Stimulated activated CD4-positive, alpha-beta T cell treated with anti-CD3 and anti-CD28 coated beads, Interleukin-12 subunit alpha, Interleukin-12 subunit beta, amount 100 ng/mL, for 4 hours (primary cell): ENCODE measurements at regions not wholly inside any gene's neighbourhood (a gene's known extent, or its start where the extent isn't known, plus 50 kb on each side); places are given as distances from the start of the nearest gene placed in this dataset.
"Not testable (repeated sequence)": the region's sequence is repeated elsewhere in the genome, so short reads cannot be mapped to it uniquely, and the experiment has no call there.

Experiments used
- DNase-seq: peaks from one replicate; pipeline ENCODE4 v3.0.0-alpha.2; 2020

- DNase-seq = no peak
Observed at GRCh38 chr1:228546541-228547463, 59.6 kb downstream of the RNF187 start.

DNA sequence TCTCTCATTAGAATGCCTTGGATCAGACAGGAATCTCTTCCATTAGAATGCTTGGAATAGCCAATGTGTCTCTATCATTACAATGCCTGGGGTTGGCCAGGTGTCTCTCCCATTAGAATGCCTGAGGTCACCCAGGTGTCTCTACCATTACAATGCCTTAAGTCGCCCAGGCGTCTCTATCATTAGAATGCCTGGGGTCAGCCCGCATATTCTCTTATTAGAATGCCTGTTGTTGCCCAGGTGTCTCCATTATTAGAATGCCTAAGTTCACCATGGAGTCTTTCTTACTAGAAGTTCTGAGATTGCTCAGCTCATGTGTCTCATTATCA is 60.2 kb downstream of the RNF187 start:
- no peak for DNase-seq

GRCh38 chr1:228548788-228549187 is 61.6 kb downstream of the RNF187 start:
- DNase-seq = no peak

DNA sequence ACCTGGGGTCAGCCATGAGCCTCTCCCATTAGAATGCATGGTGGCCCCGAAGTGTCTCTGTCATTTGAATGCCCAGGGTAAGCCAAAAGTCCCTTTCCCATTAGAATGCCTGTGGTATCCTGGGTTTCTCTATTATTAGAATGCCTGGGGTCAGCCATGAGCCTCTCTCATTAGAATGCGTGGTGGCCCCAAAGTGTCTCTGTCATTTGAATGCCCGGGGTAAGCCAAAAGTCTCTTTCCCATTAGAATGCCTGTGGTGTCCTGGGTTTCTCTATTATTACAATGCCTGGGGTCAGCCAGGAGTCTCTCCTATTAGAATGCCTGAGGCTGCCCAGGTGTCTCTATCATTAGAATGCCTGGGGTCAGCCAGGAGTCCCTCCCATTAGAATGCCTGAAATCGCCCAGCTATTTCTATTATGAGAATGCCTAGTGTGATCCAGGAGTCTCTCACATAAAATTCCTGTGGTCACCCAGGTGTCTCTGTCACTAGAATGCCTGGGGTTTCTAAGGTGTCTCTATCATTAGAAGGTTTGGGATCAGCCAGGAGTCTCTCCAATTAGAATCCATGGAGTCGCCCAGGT is 65.5 kb downstream of the RNF187 start:
- no peak for DNase-seq

DNA sequence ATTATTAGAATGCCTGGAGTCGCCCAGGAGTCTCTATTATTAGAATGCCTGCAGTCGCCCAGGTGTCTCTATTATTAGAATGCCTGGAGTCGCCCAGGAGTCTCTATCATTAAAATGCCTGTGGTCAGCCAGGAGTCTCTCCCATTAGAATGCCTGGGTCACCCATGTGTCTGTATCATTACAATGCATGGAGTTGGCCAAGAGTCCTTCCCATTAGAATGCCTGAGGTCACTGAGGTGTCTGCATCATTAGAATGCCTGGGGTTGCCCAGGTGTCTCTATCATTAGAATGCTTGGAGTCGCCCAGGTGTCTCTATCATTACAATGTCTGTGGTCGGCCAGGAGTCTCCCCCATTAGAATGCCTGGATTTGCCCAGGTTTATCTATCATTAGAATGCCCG is 66.9 kb downstream of the RNF187 start:
- no peak for DNase-seq

- DNase-seq = peak; percentile 11
Observed at GRCh38 chr1:228555074-228555994, 68.2 kb downstream of the RNF187 start.

DNA sequence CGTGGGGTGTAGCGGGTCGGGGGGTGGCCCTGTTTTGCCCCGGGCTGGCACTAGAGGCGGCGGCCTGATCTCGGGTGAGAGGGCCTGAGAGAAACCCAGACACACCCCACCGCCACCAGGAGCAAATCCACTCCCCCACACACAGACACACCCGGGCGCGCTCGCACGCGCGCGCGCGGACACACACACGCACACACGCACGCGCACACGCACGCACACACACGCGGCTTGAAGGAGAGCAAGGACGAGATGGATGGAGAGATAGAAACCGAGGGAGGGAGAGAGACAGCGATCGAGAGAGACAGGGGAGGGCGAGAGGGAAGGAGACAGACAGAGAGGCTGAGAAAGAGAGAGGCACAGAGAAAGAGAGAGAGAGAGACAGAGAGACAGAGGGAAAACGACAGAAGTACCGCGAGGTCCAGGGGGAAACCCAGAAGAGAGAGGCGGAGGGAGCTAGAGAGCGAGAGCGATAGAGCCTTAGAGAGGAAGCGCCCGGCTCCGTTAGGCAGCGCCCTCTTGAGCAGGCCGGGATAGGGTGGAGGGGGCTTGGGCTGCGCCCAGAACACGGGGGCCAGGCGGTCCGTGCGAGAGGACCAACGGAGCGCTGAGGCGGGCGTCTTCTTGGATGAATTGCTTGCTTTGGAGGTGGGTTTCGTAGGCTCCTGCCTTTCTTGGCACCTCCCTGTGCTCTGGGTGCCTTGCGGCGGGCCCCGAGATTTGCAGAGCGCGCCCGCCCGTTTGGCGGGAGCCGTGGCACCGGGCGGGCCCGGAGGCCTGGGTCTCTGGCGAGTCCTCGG is 69.7 kb downstream of the RNF187 start:
- DNase-seq = not testable (repeated sequence)
